Right lobe of liver (tissue), 6 donors: ENCODE measurements at regions not wholly inside any gene's neighbourhood (a gene's known extent, or its start where the extent isn't known, plus 50 kb on each side); places are given as distances from the start of the nearest gene placed in this dataset.

Experiments used
- ATAC-seq, 4 donors: fragments of 200-7000 bp; cut with Tn5 transposase; one replicate each; pipeline ENCODE4 v1.9.1; 2020; ENCODE audit warnings: mild to moderate bottlenecking in 4 of 4, moderate library complexity in 4 of 4
- DNase-seq, 3 donors: peaks; one replicate each; pipeline ENCODE4 v3.0.0-alpha.2; 2020
- H3K27ac ChIP-seq, 3 donors: fragments of 200-600 bp; one replicate each; pipeline ENCODE4 v1.8.0; 2022
- H3K27me3 ChIP-seq, 2 donors: fragments of 200-600 bp; one replicate each; pipeline ENCODE4 v1.8.0; 2022
- H3K36me3 ChIP-seq, 4 donors: fragments of 200-600 bp; sonication (generic) in 1 of 4; one replicate each; pipeline versions ENCODE4 v1.5.1 to v1.8.0; 2017 to 2022; ENCODE audit warnings: control low read depth in 1 of 4
- H3K4me1 ChIP-seq, 4 donors: fragments of 200-600 bp; sonication (generic) in 1 of 4; one replicate each; pipeline versions ENCODE4 v1.5.1 to v1.8.0; 2017 to 2022; ENCODE audit warnings: control low read depth in 1 of 4
- H3K4me3 ChIP-seq, 3 donors: fragments of 200-600 bp; one replicate each; pipeline ENCODE4 v1.8.0; 2022
- H3K9me3 ChIP-seq, 4 donors: fragments of 200-600 bp; sonication (generic) in 1 of 4; one replicate each; pipeline versions ENCODE4 v1.5.1 to v1.8.0; 2017 to 2022; ENCODE audit warnings: control low read depth in 1 of 4
- CTCF ChIP-seq, 4 donors: fragments of 200-600 bp in 3 of 4; fragments of 450-650 bp in 1 of 4; IDR thresholded peaks; one replicate each; pipeline versions ENCODE4 v1.5.1 to v1.8.0; 2016 to 2022; ENCODE audit warnings: antibody characterized with exemption in 4 of 4, mild to moderate bottlenecking in 2 of 4
- POLR2A ChIP-seq: fragments of 450-650 bp; IDR thresholded peaks from one replicate; pipeline ENCODE4 v1.6.1; 2017; ENCODE audit warnings: antibody characterized with exemption, mild to moderate bottlenecking
- WGBS: methylation state at CpG from one replicate; pipeline ENCODE4 v1.1.6; 2018; ENCODE audit warnings: low coverage, low lambda C conversion rate; ENCODE audit not compliant: insufficient coverage; ENCODE audit errors: missing lambda C conversion rate; 5-methylcytosine and 5-hydroxymethylcytosine counted together
- intact Hi-C, 2 donors: fragments of 100-400 bp; cut with DNase I; formaldehyde crosslinking; loops; one replicate each; pipeline versions ENCODE4 v1.11.2 to v1.14.1; 2022
- donor health status: DM: no; HTN: yes; CAD: no.
- donor health status: DM: no; HTN: no; CAD: no.
- donor health status: DM: no; HTN: no; CAD: no.
- donor health status: DM: no; HTN: yes; CAD: no.
- donor health status: DM: no; HTN: yes; CAD: no.

DNA sequence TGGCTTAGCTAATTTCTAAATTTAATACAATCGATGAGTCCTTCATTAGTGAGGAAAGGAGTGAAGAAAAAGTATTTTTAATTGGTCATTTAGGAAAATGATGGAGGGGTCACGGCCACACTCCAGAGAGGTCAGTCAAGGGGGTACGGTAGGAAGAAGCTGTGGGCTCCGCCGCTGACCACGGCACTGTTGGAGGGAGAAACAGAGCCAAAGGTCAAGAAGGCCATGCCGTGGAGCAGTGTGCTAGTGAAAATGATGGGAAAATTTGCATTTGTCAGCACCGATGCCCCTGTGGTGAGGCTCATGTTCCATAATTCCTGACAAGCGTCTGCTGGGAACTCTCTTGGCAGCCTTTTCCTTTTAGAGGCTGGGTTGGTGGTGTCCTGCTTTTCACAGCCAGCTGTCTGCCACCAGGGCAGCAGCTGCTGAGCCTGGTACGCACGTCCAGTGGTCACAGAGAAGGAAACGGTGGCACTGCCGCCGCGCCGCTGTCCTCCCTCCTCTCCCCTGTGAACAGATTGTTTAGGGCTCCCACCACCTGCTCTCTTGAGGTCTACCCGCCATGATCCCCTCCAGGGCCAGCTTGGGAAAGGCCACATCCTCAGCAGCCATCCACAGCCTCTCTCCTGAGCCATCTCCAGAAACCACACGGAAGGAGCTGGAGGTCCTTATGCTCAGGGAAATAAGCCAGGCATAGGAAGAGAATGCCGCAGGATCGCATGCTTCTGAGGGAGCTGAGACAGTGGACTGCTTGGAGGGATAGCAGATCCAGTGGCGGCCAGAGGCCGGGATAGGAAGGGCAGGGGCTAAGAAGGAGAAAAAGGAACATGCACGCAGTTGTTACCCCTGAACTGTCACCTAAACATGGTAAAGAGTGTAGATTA is 263.7 kb upstream of the PPP2R2D start:
- Histone ChIP-seq H3K9me3 (no peaks in the 10 kb centered on the region), H3K4me3 (no peak overlapping the region), H3K4me1 (no peaks in the 10 kb centered on the region), H3K27me3 (no peaks in the 10 kb centered on the region), H3K27ac (no peak overlapping the region), H3K36me3 (no peaks in the 10 kb centered on the region)
- TF ChIP-seq CTCF (IDR thresholded peaks at IDR 0.05) (no peak), POLR2A (no peak)
- ATAC-seq (no peak), DNase-seq (no peak)
- 66% methylated on average over 10 of the region's 23 CpGs for WGBS
- intact Hi-C loops: no loop called here

DNA sequence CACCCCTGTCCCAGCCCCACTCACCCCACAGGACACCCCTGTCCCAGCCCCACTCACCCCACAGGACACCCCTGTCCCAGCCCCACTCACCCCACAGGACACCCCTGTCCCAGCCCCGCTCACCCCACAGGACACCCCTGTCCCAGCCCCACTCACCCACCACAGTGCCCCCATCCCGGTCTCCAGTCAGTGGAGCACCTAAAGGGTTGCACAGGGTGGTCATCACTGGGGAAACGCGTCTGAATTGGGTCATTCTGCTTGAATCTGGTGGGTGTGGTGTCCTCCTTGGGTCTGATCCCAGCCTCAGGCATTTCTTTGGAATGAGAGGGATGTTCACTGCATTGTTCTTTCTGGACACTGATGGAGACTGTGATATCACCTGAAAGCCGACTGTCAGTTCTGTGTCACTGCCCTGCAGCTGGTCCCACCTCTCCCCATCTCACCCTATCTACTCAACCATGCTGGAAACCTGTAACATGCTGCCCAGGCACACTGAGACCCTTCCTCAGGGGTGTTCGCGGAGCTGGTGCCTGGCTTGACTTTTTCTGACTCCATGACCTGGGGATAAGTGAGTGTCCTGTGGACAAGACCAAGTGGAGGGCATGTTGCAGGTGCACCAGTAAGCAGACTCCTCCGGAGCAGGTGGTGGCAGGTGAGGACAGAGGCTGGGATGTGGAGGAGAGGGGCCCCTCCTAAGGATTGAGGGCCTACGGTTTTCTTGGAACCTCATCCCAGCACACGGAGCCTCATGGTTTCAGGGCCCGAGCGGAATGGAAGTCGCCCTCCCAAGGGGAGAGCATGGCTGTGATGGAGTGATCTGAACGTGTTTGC is 262.5 kb upstream of the PPP2R2D start:
- 53% methylated on average over 8 of the region's 14 CpGs for WGBS
- Histone ChIP-seq H3K27ac (no peak overlapping the region), H3K36me3 (no peaks in the 10 kb centered on the region), H3K4me1 (no peaks in the 10 kb centered on the region), H3K27me3 (no peaks in the 10 kb centered on the region), H3K9me3 (no peaks in the 10 kb centered on the region), H3K4me3 (no peak overlapping the region)
- ATAC-seq (no peak), DNase-seq (no peak)
- TF ChIP-seq POLR2A (no peak), CTCF (IDR thresholded peaks at IDR 0.05) (no peak)
- intact Hi-C loops: no loop called here

- Histone ChIP-seq H3K4me1 (no peaks in the 10 kb centered on the region), H3K36me3 (no peaks in the 10 kb centered on the region), H3K27ac (no peak overlapping the region), H3K4me3 (no peak overlapping the region), H3K27me3 (no peaks in the 10 kb centered on the region), H3K9me3 (no peaks in the 10 kb centered on the region)
- ATAC-seq (no peak), DNase-seq (no peak)
- intact Hi-C loops: no loop called here
- TF ChIP-seq CTCF (IDR thresholded peaks at IDR 0.05) (no peak), POLR2A (no peak)
- 69% methylated on average over 2 of the region's 4 CpGs for WGBS
These were observed 261.9 kb upstream of the PPP2R2D start for GRCh38 chr10:131638880-131639278.

DNA sequence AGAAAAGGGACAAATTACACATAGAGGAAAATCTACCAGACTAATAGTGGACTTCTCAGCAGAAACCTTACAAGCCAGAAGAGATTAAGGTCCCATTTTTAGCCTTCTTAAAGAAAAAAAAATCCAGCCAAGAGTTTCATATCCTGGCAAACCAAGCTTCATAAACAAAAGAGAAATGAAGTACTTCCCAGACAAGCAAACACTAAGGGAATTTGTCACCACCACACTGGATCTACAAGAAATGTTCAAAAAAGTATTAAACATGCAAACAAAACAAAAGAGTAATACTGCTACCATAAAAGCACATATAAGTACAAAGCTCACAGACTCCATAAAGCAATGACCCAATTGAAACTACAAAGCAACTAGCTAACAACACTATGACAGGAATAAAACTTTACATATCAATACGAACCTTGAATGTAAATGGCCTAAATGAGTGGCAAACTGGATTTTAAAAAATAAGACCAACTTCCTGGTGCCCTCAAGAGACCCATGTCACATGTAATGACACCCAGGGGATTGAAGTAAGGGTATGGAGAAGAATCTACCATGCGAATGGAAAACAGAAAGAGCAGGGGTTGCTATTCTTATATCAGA is 260.7 kb upstream of the PPP2R2D start:
- WGBS: 24% methylated on average over 2 of the region's 2 CpGs
- H3K27ac ChIP-seq: no peak overlapping the region
- DNase-seq (no peak), ATAC-seq (no peak)
- H3K9me3 ChIP-seq: no peaks in the 10 kb centered on the region
- intact Hi-C loops: no loop called here
- no peaks in the 10 kb centered on the region for H3K36me3 ChIP-seq
- no peak for TF ChIP-seq POLR2A
- TF ChIP-seq CTCF (IDR thresholded peaks at IDR 0.05): no peak
- H3K4me3 ChIP-seq: no peak overlapping the region
- no peaks in the 10 kb centered on the region for H3K27me3 ChIP-seq
- no peaks in the 10 kb centered on the region for H3K4me1 ChIP-seq
